ENCODE measurements at regions not wholly inside any gene's neighbourhood (a gene's known extent, or its start where the extent isn't known, plus 50 kb on each side); places are given as distances from the start of the nearest gene placed in this dataset.

GRCh38 chr5:72721844-72722243 lies 94.6 kb upstream of the TNPO1 start:
- WGBS, 2 donors (ENCODE audit: low coverage in 1 of 2) = 76 to 100% methylated on average over 2 of the region's 2 CpGs
- TF ChIP-seq, protein P1, sequence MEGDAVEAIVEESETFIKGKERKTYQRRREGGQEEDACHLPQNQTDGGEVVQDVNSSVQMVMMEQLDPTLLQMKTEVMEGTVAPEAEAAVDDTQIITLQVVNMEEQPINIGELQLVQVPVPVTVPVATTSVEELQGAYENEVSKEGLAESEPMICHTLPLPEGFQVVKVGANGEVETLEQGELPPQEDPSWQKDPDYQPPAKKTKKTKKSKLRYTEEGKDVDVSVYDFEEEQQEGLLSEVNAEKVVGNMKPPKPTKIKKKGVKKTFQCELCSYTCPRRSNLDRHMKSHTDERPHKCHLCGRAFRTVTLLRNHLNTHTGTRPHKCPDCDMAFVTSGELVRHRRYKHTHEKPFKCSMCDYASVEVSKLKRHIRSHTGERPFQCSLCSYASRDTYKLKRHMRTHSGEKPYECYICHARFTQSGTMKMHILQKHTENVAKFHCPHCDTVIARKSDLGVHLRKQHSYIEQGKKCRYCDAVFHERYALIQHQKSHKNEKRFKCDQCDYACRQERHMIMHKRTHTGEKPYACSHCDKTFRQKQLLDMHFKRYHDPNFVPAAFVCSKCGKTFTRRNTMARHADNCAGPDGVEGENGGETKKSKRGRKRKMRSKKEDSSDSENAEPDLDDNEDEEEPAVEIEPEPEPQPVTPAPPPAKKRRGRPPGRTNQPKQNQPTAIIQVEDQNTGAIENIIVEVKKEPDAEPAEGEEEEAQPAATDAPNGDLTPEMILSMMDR (IDR thresholded peaks at IDR 0.05) = no peak
- TF ChIP-seq POLR2AphosphoS5 (IDR thresholded peaks at IDR 0.05) (no peak), EP300 (IDR thresholded peaks at IDR 0.05) (no peak), POLR2A (IDR thresholded peaks at IDR 0.05) (no peak)
- peaks cover 4% of the 10 kb centered on the region for H3K27me3 ChIP-seq
- no peaks in the 10 kb centered on the region for H3K4me1 ChIP-seq
- H3K4me3 ChIP-seq = no peak overlapping the region
- H3K9me3 ChIP-seq = no peaks in the 10 kb centered on the region
- no peaks in the 10 kb centered on the region for H3K36me3 ChIP-seq
- ATAC-seq = no peak
- no peak overlapping the region for H3K27ac ChIP-seq

GRCh38 chr5:72720205-72720604 lies 96.3 kb upstream of the TNPO1 start:
- ATAC-seq = no peak
- H3K4me3 ChIP-seq = no peak overlapping the region
- no peaks in the 10 kb centered on the region for H3K36me3 ChIP-seq
- no peak for TF ChIP-seq POLR2A (IDR thresholded peaks at IDR 0.05)
- TF ChIP-seq, protein P1 (IDR thresholded peaks at IDR 0.05) = no peak
- no peak for TF ChIP-seq POLR2AphosphoS5 (IDR thresholded peaks at IDR 0.05)
- TF ChIP-seq EP300 (IDR thresholded peaks at IDR 0.05) = no peak
- H3K4me1 ChIP-seq = no peaks in the 10 kb centered on the region
- WGBS, 2 donors (ENCODE audit: low coverage in 1 of 2) = 57 to 72% methylated on average over 4 of the region's 4 CpGs
- peaks cover 3% of the 10 kb centered on the region for H3K27me3 ChIP-seq
- no peak overlapping the region for H3K27ac ChIP-seq
- no peaks in the 10 kb centered on the region for H3K9me3 ChIP-seq

- Histone ChIP-seq H3K27me3 (no peaks in the 10 kb centered on the region), H3K4me3 (no peak overlapping the region), H3K36me3 (no peaks in the 10 kb centered on the region), H3K27ac (no peak overlapping the region), H3K9me3 (no peaks in the 10 kb centered on the region), H3K4me1 (no peaks in the 10 kb centered on the region)
- 68 to 100% methylated on average over 1 to 2 of the region's 2 CpGs for WGBS, 2 donors (ENCODE audit: low coverage in 1 of 2)
- no peak for ATAC-seq
- TF ChIP-seq EP300 (IDR thresholded peaks at IDR 0.05) = no peak
- no peak for TF ChIP-seq POLR2A (IDR thresholded peaks at IDR 0.05)
- TF ChIP-seq, protein P1 (IDR thresholded peaks at IDR 0.05) = no peak
- no peak for TF ChIP-seq POLR2AphosphoS5 (IDR thresholded peaks at IDR 0.05)
Measured at GRCh38 chr5:72711351-72711750, 105.1 kb upstream of the TNPO1 start.

GRCh38 chr5:72709341-72709740 lies 107.1 kb upstream of the TNPO1 start:
- Histone ChIP-seq H3K27me3 (no peaks in the 10 kb centered on the region), H3K4me1 (no peaks in the 10 kb centered on the region), H3K36me3 (no peaks in the 10 kb centered on the region), H3K4me3 (no peak overlapping the region), H3K27ac (no peak overlapping the region), H3K9me3 (no peaks in the 10 kb centered on the region)
- WGBS, 2 donors (ENCODE audit: low coverage in 1 of 2) = 83% methylated on average over 1 of the region's 1 CpG; no CpG with 5 or more reads in 1 of the 2 donors
- ATAC-seq = no peak
- TF ChIP-seq POLR2A (IDR thresholded peaks at IDR 0.05) = no peak
- TF ChIP-seq POLR2AphosphoS5 (IDR thresholded peaks at IDR 0.05) = no peak
- TF ChIP-seq, protein P1 (IDR thresholded peaks at IDR 0.05) = no peak
- TF ChIP-seq EP300 (IDR thresholded peaks at IDR 0.05) = no peak

- no peaks in the 10 kb centered on the region for H3K9me3 ChIP-seq
Measured at GRCh38 chr5:72705178-72705577, 111.3 kb upstream of the TNPO1 start.

More at GRCh38 chr5:72705178-72705577, 111.3 kb upstream of the TNPO1 start:
- TF ChIP-seq, protein P1 (IDR thresholded peaks at IDR 0.05) = no peak
- TF ChIP-seq EP300 (IDR thresholded peaks at IDR 0.05) = no peak
- TF ChIP-seq POLR2A (IDR thresholded peaks at IDR 0.05) = no peak
- TF ChIP-seq POLR2AphosphoS5 (IDR thresholded peaks at IDR 0.05) = no peak
- 57% methylated on average over 1 of the region's 1 CpG; no CpG with 5 or more reads in 1 of the 2 donors for WGBS, 2 donors (ENCODE audit: low coverage in 1 of 2)
- Histone ChIP-seq H3K4me1 (no peaks in the 10 kb centered on the region), H3K27ac (no peak overlapping the region), H3K4me3 (no peak overlapping the region), H3K36me3 (no peaks in the 10 kb centered on the region), H3K27me3 (no peaks in the 10 kb centered on the region)
- ATAC-seq = no peak

All from gastroesophageal sphincter (tissue), 4 donors.